Activated T-cell treated with anti-CD3 and anti-CD28 coated beads for 4 hours (primary cell): ENCODE measurements at regions not wholly inside any gene's neighbourhood (a gene's known extent, or its start where the extent isn't known, plus 50 kb on each side); places are given as distances from the start of the nearest gene placed in this dataset.
"Not testable (repeated sequence)": the region's sequence is repeated elsewhere in the genome, so short reads cannot be mapped to it uniquely, and the experiment has no call there.

Experiments used
- DNase-seq: peaks from one replicate; pipeline ENCODE4 v3.0.0-alpha.2; 2020

GRCh38 chr11:38384568-38384967 is 1786.5 kb upstream of the RAG2 start:
- no peak for DNase-seq

- no peak for DNase-seq
Measured at GRCh38 chr11:38365274-38365673, 1767.2 kb upstream of the RAG2 start.

GRCh38 chr11:38356255-38356654 is 1758.2 kb upstream of the RAG2 start:
- no peak for DNase-seq

GRCh38 chr11:38345286-38345685 is 1747.2 kb upstream of the RAG2 start:
- no peak for DNase-seq

- DNase-seq: not testable (repeated sequence)
Measured at GRCh38 chr11:38341612-38342011, 1743.6 kb upstream of the RAG2 start.

GRCh38 chr11:38339835-38340440 is 1741.9 kb upstream of the RAG2 start:
- DNase-seq: no peak

- not testable (repeated sequence) for DNase-seq
Measured at GRCh38 chr11:38338022-38338421, 1740.0 kb upstream of the RAG2 start.

GRCh38 chr11:38332046-38332445 is 1734.0 kb upstream of the RAG2 start:
- no peak for DNase-seq

- no peak for DNase-seq
Measured at GRCh38 chr11:38330578-38330977, 1732.5 kb upstream of the RAG2 start.

GRCh38 chr11:38323961-38324761 is 1726.1 kb upstream of the RAG2 start:
- no peak for DNase-seq

- DNase-seq: no peak
Measured at GRCh38 chr11:38315151-38315550, 1717.1 kb upstream of the RAG2 start.

GRCh38 chr11:38307455-38307854 is 1709.4 kb upstream of the RAG2 start:
- no peak for DNase-seq

- DNase-seq: no peak
Measured at GRCh38 chr11:38305682-38306081, 1707.6 kb upstream of the RAG2 start.

GRCh38 chr11:38304926-38305325 is 1706.9 kb upstream of the RAG2 start:
- DNase-seq: no peak

GRCh38 chr11:38302564-38302963 is 1704.5 kb upstream of the RAG2 start:
- DNase-seq: no peak

- DNase-seq: no peak
Measured at GRCh38 chr11:38300570-38300969, 1702.5 kb upstream of the RAG2 start.

- no peak for DNase-seq
Measured at GRCh38 chr11:38296211-38296776, 1698.3 kb upstream of the RAG2 start.

- no peak for DNase-seq
Measured at GRCh38 chr11:38282718-38283117, 1684.7 kb upstream of the RAG2 start.

GRCh38 chr11:38278457-38279141 is 1680.6 kb upstream of the RAG2 start:
- DNase-seq: no peak

- DNase-seq: no peak
Measured at GRCh38 chr11:38274031-38274430, 1676.0 kb upstream of the RAG2 start.

- DNase-seq: no peak
Measured at GRCh38 chr11:38272376-38272775, 1674.3 kb upstream of the RAG2 start.

GRCh38 chr11:38266691-38267090 is 1668.7 kb upstream of the RAG2 start:
- DNase-seq: no peak

- DNase-seq: no peak
Measured at GRCh38 chr11:38256436-38256835, 1658.4 kb upstream of the RAG2 start.

GRCh38 chr11:38254913-38255312 is 1656.9 kb upstream of the RAG2 start:
- DNase-seq: no peak
